Type B pancreatic cell (in vitro differentiated cells): ENCODE measurements at regions not wholly inside any gene's neighbourhood (a gene's known extent, or its start where the extent isn't known, plus 50 kb on each side); places are given as distances from the start of the nearest gene placed in this dataset.

Experiments used
- DNase-seq: peaks from one replicate; pipeline ENCODE4 v3.0.0; 2021; ENCODE audit warnings: mixed read lengths; ENCODE audit not compliant: unreplicated experiment; ENCODE audit errors: extremely low spot score
- H3K27ac Mint-ChIP-seq: 2 replicates; pipeline ENCODE4 v1.8.0; 2021; ENCODE audit warnings: mild to moderate bottlenecking, mixed read lengths
- H3K27me3 Mint-ChIP-seq: 2 replicates; pipeline ENCODE4 v1.8.0; 2021; ENCODE audit warnings: mixed read lengths
- H3K36me3 Mint-ChIP-seq: 2 replicates; pipeline ENCODE4 v1.8.0; 2021; ENCODE audit warnings: mixed read lengths
- H3K4me1 Mint-ChIP-seq: one replicate; pipeline ENCODE4 v1.8.0; 2021; ENCODE audit warnings: mixed read lengths; ENCODE audit not compliant: unreplicated experiment
- H3K4me3 Mint-ChIP-seq: 2 replicates; pipeline ENCODE4 v1.8.0; 2021; ENCODE audit warnings: mild to moderate bottlenecking, mixed read lengths
- H3K9me3 Mint-ChIP-seq: 2 replicates; pipeline ENCODE4 v1.8.0; 2021; ENCODE audit warnings: mixed read lengths
- CTCF ChIP-seq: fragments of 200-600 bp; sonication (generic); conservative IDR thresholded peaks from 2 replicates; pipeline ENCODE4 v1.5.0; 2021; ENCODE audit warnings: antibody characterized with exemption, mild to moderate bottlenecking

- Mint-ChIP-seq H3K27ac (no peak overlapping the region), H3K36me3 (no peaks in the 10 kb centered on the region), H3K27me3 (no peaks in the 10 kb centered on the region), H3K4me1 (no peaks in the 10 kb centered on the region), H3K9me3 (no peaks in the 10 kb centered on the region), H3K4me3 (no peak overlapping the region)
- DNase-seq: no peak
- no peak for TF ChIP-seq CTCF
Observed at GRCh38 chr3:18917923-18918322, 230.4 kb upstream of the KCNH8 start.

GRCh38 chr3:18902081-18902793, 246.1 kb upstream of the KCNH8 start:
- no peaks in the 10 kb centered on the region for H3K36me3 Mint-ChIP-seq
- H3K27me3 Mint-ChIP-seq: no peaks in the 10 kb centered on the region
- TF ChIP-seq CTCF: no peak
- H3K4me3 Mint-ChIP-seq: no peak overlapping the region
- H3K4me1 Mint-ChIP-seq: no peaks in the 10 kb centered on the region
- H3K9me3 Mint-ChIP-seq: no peaks in the 10 kb centered on the region
- no peak overlapping the region for H3K27ac Mint-ChIP-seq
- DNase-seq: no peak

GRCh38 chr3:18901571-18901970, 246.7 kb upstream of the KCNH8 start:
- H3K4me3 Mint-ChIP-seq: no peak overlapping the region
- no peak for DNase-seq
- no peaks in the 10 kb centered on the region for H3K9me3 Mint-ChIP-seq
- H3K27ac Mint-ChIP-seq: no peak overlapping the region
- no peaks in the 10 kb centered on the region for H3K27me3 Mint-ChIP-seq
- no peaks in the 10 kb centered on the region for H3K36me3 Mint-ChIP-seq
- H3K4me1 Mint-ChIP-seq: no peaks in the 10 kb centered on the region
- TF ChIP-seq CTCF: no peak

GRCh38 chr3:18900994-18901393, 247.3 kb upstream of the KCNH8 start:
- H3K27me3 Mint-ChIP-seq: no peaks in the 10 kb centered on the region
- H3K9me3 Mint-ChIP-seq: no peaks in the 10 kb centered on the region
- H3K4me1 Mint-ChIP-seq: no peaks in the 10 kb centered on the region
- no peak for DNase-seq
- H3K36me3 Mint-ChIP-seq: no peaks in the 10 kb centered on the region
- H3K4me3 Mint-ChIP-seq: no peak overlapping the region
- H3K27ac Mint-ChIP-seq: no peak overlapping the region
- no peak for TF ChIP-seq CTCF

- Mint-ChIP-seq H3K36me3 (no peaks in the 10 kb centered on the region), H3K4me3 (no peak overlapping the region), H3K27ac (no peak overlapping the region), H3K4me1 (no peaks in the 10 kb centered on the region), H3K27me3 (no peaks in the 10 kb centered on the region), H3K9me3 (no peaks in the 10 kb centered on the region)
- no peak for DNase-seq
- no peak for TF ChIP-seq CTCF
Observed at GRCh38 chr3:18898911-18899310, 249.4 kb upstream of the KCNH8 start.

- TF ChIP-seq CTCF: no peak
- Mint-ChIP-seq H3K9me3 (no peaks in the 10 kb centered on the region), H3K27ac (no peak overlapping the region), H3K4me1 (no peaks in the 10 kb centered on the region), H3K27me3 (no peaks in the 10 kb centered on the region), H3K36me3 (no peaks in the 10 kb centered on the region), H3K4me3 (no peak overlapping the region)
- DNase-seq: no peak
Observed at GRCh38 chr3:18892756-18893155, 255.6 kb upstream of the KCNH8 start.
